GM12892 (cell line): ENCODE measurements at regions not wholly inside any gene's neighbourhood (a gene's known extent, or its start where the extent isn't known, plus 50 kb on each side); places are given as distances from the start of the nearest gene placed in this dataset.
"Not testable (repeated sequence)": the region's sequence is repeated elsewhere in the genome, so short reads cannot be mapped to it uniquely, and the experiment has no call there.

Experiments used
- POLR2A ChIP-seq: IDR thresholded peaks from 2 replicates; pipeline ENCODE4 v1.6.1; 2011; ENCODE audit warnings: low read depth, low read length, control low read depth
- POLR2AphosphoS5 ChIP-seq: IDR thresholded peaks from 2 replicates; pipeline ENCODE4 v1.6.1; 2011; ENCODE audit warnings: low read depth, low read length, control low read depth
- TAF1 ChIP-seq: IDR thresholded peaks from 2 replicates; pipeline ENCODE4 v1.6.1; 2011; ENCODE audit warnings: low read depth, mild to moderate bottlenecking, control low read depth, low read length, borderline replicate concordance

DNA sequence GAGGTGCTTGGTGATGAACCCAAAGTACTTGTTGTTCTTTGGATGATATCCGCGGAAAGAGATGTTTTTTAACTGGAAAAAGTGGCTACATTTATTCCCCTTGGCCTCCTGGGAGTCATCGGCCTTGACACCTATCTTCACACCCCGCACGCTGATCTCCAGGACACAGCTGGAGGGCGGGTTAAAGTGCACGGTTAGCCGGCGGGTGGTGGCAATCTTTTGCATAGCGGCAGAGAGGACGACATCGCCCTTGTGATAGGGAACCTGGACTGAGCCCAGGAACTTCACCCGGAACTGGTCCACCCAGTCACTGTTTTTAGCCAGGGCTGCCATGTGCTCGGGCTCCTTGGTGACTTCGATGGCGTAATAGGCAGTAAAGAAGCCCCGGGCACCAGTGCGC lies 110.5 kb upstream of the PLEKHM1 start:
- TF ChIP-seq POLR2A, POLR2AphosphoS5, TAF1: not testable (repeated sequence)
